Heart right ventricle (tissue), 16 donors: ENCODE measurements at regions not wholly inside any gene's neighbourhood (a gene's known extent, or its start where the extent isn't known, plus 50 kb on each side); places are given as distances from the start of the nearest gene placed in this dataset.

Source experiments
- ATAC-seq, 8 donors: fragments of 200-7000 bp; cut with Tn5 transposase; one replicate each; pipeline ENCODE4 v1.9.1; 2020; ENCODE audit warnings: mild to moderate bottlenecking in 8 of 8, moderate library complexity in 8 of 8, moderate number of reproducible peaks in 1 of 8
- DNase-seq, 2 donors: peaks; one replicate each; pipeline ENCODE4 v3.0.0-alpha.2; 2020
- H3K27ac ChIP-seq, 10 donors: fragments of 200-600 bp; sonication (generic) in 2 of 10; one replicate each; pipeline versions ENCODE4 v1.5.0 to v1.8.0; 2020 to 2022; ENCODE audit warnings: mild to moderate bottlenecking in 3 of 10
- H3K27me3 ChIP-seq, 7 donors: fragments of 200-600 bp; one replicate each; pipeline ENCODE4 v1.8.0; 2021 to 2022; ENCODE audit warnings: mild to moderate bottlenecking in 2 of 7
- H3K36me3 ChIP-seq, 9 donors: fragments of 200-600 bp; sonication (generic) in 1 of 9; one replicate each; pipeline versions ENCODE4 v1.5.0 to v1.8.0; 2020 to 2022; ENCODE audit warnings: mild to moderate bottlenecking in 2 of 9
- H3K4me1 ChIP-seq, 9 donors: fragments of 200-600 bp; sonication (generic) in 1 of 9; one replicate each; pipeline versions ENCODE4 v1.5.0 to v1.8.0; 2020 to 2022; ENCODE audit warnings: mild to moderate bottlenecking in 4 of 9
- H3K4me3 ChIP-seq, 10 donors: fragments of 200-600 bp; sonication (generic) in 2 of 10; one replicate each; pipeline versions ENCODE4 v1.5.0 to v1.8.0; 2020 to 2022; ENCODE audit warnings: mild to moderate bottlenecking in 7 of 10, moderate library complexity in 2 of 10
- H3K9me3 ChIP-seq, 11 donors: fragments of 200-600 bp in 10 of 11; sonication (generic) in 2 of 11; one replicate each; pipeline versions ENCODE4 v1.5.0 to v1.8.0; 2013 to 2022; ENCODE audit warnings: mild to moderate bottlenecking in 2 of 11, control low read depth in 1 of 11, moderate library complexity in 1 of 11
- CTCF ChIP-seq, 9 donors: fragments of 200-600 bp; sonication (generic) in 2 of 9; IDR thresholded peaks; one replicate each; pipeline versions ENCODE4 v1.5.0 to v1.8.0; 2021 to 2022; ENCODE audit warnings: antibody characterized with exemption in 9 of 9, mild to moderate bottlenecking in 5 of 9, moderate library complexity in 1 of 9
- WGBS, 2 donors: extraction: QIAGEN DNeasy Blood & Tissue Kit; methylation state at CpG; one replicate each; pipeline ENCODE4 v1.1.7; 2013; ENCODE audit warnings: inconsistent platforms in 1 of 2; 5-methylcytosine and 5-hydroxymethylcytosine counted together
- intact Hi-C, 10 donors: fragments of 100-400 bp; cut with DNase I; formaldehyde crosslinking; loops; one replicate each; pipeline versions ENCODE4 v1.11.1 to v1.14.2; 2022
- donor health status: Arrhythmogenic right ventricular cardiomyopathy.
- donor health status: ischemic (EF 13 %, LVEDD 7.1; RV severe dilation, severe dysfunction).
- donor health status: healthy with polysubstance abuse.
- donor health status: DM: no; HTN: yes; CAD: no.
- donor health status: DM: no; HTN: no; CAD: no.
- donor health status: ischemic (EF 25% LVEDD 6.9; RV normal size, moderate dysfunction).
- donor health status: ischemic (EF 25% LVEDD 5.7; RV mildly dilated, moderate dysfunction).
- donor health status: healthy.
- donor health status: DM: yes; HTN: yes; CAD: no.
- donor health status: Ischemic cardiomyopathy.
- donor health status: ischemic (EF 35%, LVEDD 5.7; RV mildly dilated, moderate dysfunction).
- donor health status: nonischemic (EF 11% LVEDD 7.7; RV severe dilation, severe dysfunction).
- donor health status: DM: yes; HTN: yes; CAD: no.
- donor health status: PGD.
- donor health status: ischemic (EF 29% LVEDD 5.4; RV normal size, mild dysfunction).
- donor health status: nonischemic (EF 23%, LVEDD 6.1; RV moderate dilation, normal function).

GRCh38 chr2:136715146-136715545, 50.2 kb upstream of the THSD7B start:
- no peak for ATAC-seq
- 92 to 95% methylated on average over 1 of the region's 1 CpG for WGBS, 2 donors
- TF ChIP-seq CTCF (IDR thresholded peaks at IDR 0.05) = no peak

GRCh38 chr2:136714452-136714951, 50.8 kb upstream of the THSD7B start:
- no peaks in the 10 kb centered on the region for H3K9me3 ChIP-seq
- 62 to 63% methylated on average over 2 of the region's 2 CpGs for WGBS, 2 donors
- ATAC-seq = no peak
- no peak for TF ChIP-seq CTCF (IDR thresholded peaks at IDR 0.05)
- H3K27me3 ChIP-seq = peaks cover 0 to 4% (median 0%) of the 10 kb centered on the region in 7 donors
- no peaks in the 10 kb centered on the region for H3K4me1 ChIP-seq
- DNase-seq = no peak
- no peak overlapping the region for H3K27ac ChIP-seq
- intact Hi-C loops = no loop called here
- no peaks in the 10 kb centered on the region for H3K36me3 ChIP-seq
- H3K4me3 ChIP-seq = no peak overlapping the region

More at GRCh38 chr2:136715146-136715545, 50.2 kb upstream of the THSD7B start:
- Histone ChIP-seq H3K36me3 (no peaks in the 10 kb centered on the region), H3K27me3 (peaks cover 0 to 4% (median 0%) of the 10 kb centered on the region in 7 donors), H3K9me3 (no peaks in the 10 kb centered on the region), H3K4me1 (no peaks in the 10 kb centered on the region), H3K27ac (no peak overlapping the region), H3K4me3 (no peak overlapping the region)
- no peak for DNase-seq
- intact Hi-C loops = no loop called here

- intact Hi-C loops = no loop called here
- H3K9me3 ChIP-seq = no peaks in the 10 kb centered on the region
- no peak overlapping the region for H3K4me3 ChIP-seq
- ATAC-seq (no peak), DNase-seq (no peak)
- H3K4me1 ChIP-seq = no peaks in the 10 kb centered on the region
- no peak for TF ChIP-seq CTCF (IDR thresholded peaks at IDR 0.05)
- peaks cover 0 to 4% (median 0%) of the 10 kb centered on the region in 7 donors for H3K27me3 ChIP-seq
- WGBS, 2 donors = 19 to 28% methylated on average over 2 of the region's 2 CpGs
- H3K27ac ChIP-seq = no peak overlapping the region
- H3K36me3 ChIP-seq = no peaks in the 10 kb centered on the region
These were observed 51.6 kb upstream of the THSD7B start for GRCh38 chr2:136713739-136714138.

- no peak overlapping the region for H3K27ac ChIP-seq
- H3K4me3 ChIP-seq = no peak overlapping the region
- peaks cover 0 to 19% (median 0%) of the 10 kb centered on the region in 11 donors for H3K9me3 ChIP-seq
- H3K27me3 ChIP-seq = no peaks in the 10 kb centered on the region
- intact Hi-C loops = no loop called here
- DNase-seq = no peak
- TF ChIP-seq CTCF (IDR thresholded peaks at IDR 0.05) = no peak
- no peak for ATAC-seq
- no peaks in the 10 kb centered on the region for H3K36me3 ChIP-seq
- no peaks in the 10 kb centered on the region for H3K4me1 ChIP-seq
- 66 to 80% methylated on average over 3 of the region's 3 CpGs for WGBS, 2 donors
These were observed 60.0 kb upstream of the THSD7B start for GRCh38 chr2:136705336-136705735.
